Left cardiac atrium (tissue), 4 donors: ENCODE measurements at regions not wholly inside any gene's neighbourhood (a gene's known extent, or its start where the extent isn't known, plus 50 kb on each side); places are given as distances from the start of the nearest gene placed in this dataset.

ENCODE experiments used
- ATAC-seq, 2 donors: fragments of 200-7000 bp; cut with Tn5 transposase; one replicate each; pipeline ENCODE4 v1.9.1; 2020; ENCODE audit warnings: mild to moderate bottlenecking in 2 of 2, moderate library complexity in 2 of 2
- DNase-seq: peaks from one replicate; pipeline ENCODE4 v3.0.0-alpha.2; 2020
- intact Hi-C, 2 donors: fragments of 100-400 bp; cut with DNase I; formaldehyde crosslinking; loops; one replicate each; pipeline versions ENCODE4 v1.14.1 to v1.15.1; 2022 to 2023
- donor health status: DM: no; HTN: yes; CAD: no.
- donor health status: DM: no; HTN: yes; CAD: no; lungs with severe emphysema.
- donor health status: DM: yes; HTN: yes; CAD: no.
- donor health status: Dilated cardiomyopathy.

DNA sequence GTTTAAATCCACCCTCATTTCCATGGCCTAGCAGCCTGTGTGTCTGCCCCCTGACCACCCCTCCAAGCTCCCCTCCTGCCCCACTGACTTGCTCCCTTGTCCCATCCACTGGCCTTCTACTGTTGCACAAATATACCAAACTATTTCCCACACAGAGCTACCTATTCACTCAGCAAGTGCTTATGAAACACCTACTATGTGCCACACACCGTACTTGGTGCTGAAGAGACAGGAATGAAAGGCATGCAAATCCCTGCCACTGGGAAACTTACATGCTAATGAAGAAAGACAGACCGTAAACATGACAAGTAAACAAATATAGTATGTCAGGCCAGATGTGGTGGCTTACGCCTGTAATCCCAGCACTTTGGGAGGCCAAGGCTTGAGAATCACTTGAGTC lies 49.9 kb upstream of the CAPZB start:
- DNase-seq (no peak), ATAC-seq (no peak)
- intact Hi-C loops, result no loop called here
